IMR-90 (cell line): ENCODE measurements at regions not wholly inside any gene's neighbourhood (a gene's known extent, or its start where the extent isn't known, plus 50 kb on each side); places are given as distances from the start of the nearest gene placed in this dataset.

Experiments
- ATAC-seq: fragments of 200-7000 bp; cut with Tn5 transposase; 2 replicates; pipeline ENCODE4 v1.9.1; 2020; ENCODE audit warnings: low read depth, mild to moderate bottlenecking, moderate library complexity
- BruUV-seq: library from RNA; stranded (reverse); fragments of 400-500 nt; replicated peaks from 2 replicates; lab custom pipeline; 2021; lab: Mats Ljungman, UMichigan
- CTCF ChIA-PET: fragments of 300-600 bp; formaldehyde crosslinking; extraction: SDS; loops from one replicate; lab custom pipeline; 2021; ENCODE audit warnings: antibody characterized with exemption; lab: Yijun Ruan, JAX
- POLR2A ChIA-PET: fragments of 300-600 bp; sonication (Branson Sonifier 250); formaldehyde crosslinking; loops from one replicate; lab custom pipeline; 2022; ENCODE audit warnings: antibody characterized with exemption; ENCODE audit not compliant: unreplicated experiment; lab: Charles Lee
- DNase-seq: peaks from one replicate; pipeline ENCODE4 v3.0.0; 2013
- H2AFZ ChIP-seq: replicated peaks from 2 replicates; pipeline ENCODE3; 2013; ENCODE audit warnings: low read length, mild to moderate bottlenecking; ENCODE audit not compliant: poor library complexity
- H2AK5ac ChIP-seq: 2 replicates; pipeline ENCODE4 v1.6.1; 2013; ENCODE audit warnings: low read depth, low read length, inconsistent platforms
- H2AK9ac ChIP-seq: replicated peaks from 2 replicates; pipeline ENCODE3; 2013; ENCODE audit warnings: mild to moderate bottlenecking, low read depth, low read length, moderate library complexity; ENCODE audit not compliant: poor library complexity
- H2BK120ac ChIP-seq: 2 replicates; pipeline ENCODE4 v1.6.1; 2013; ENCODE audit warnings: low read depth, low read length, inconsistent platforms
- H2BK15ac ChIP-seq: 3 replicates; pipeline ENCODE4 v1.6.1; 2013; ENCODE audit warnings: low read depth, low read length, inconsistent platforms
- H2BK20ac ChIP-seq: 2 replicates; pipeline ENCODE4 v1.6.1; 2013; ENCODE audit warnings: low read depth, mild to moderate bottlenecking, inconsistent platforms, low read length, moderate library complexity
- H2BK5ac ChIP-seq: 2 replicates; pipeline ENCODE4 v1.6.1; 2013; ENCODE audit warnings: mild to moderate bottlenecking, low read depth, low read length, inconsistent platforms; ENCODE audit not compliant: poor library complexity, severe bottlenecking
- H3K14ac ChIP-seq: replicated peaks from 2 replicates; pipeline ENCODE4 v1.6.1; 2013; ENCODE audit warnings: low read depth, low read length, inconsistent platforms
- H3K18ac ChIP-seq: 2 replicates; pipeline ENCODE4 v1.6.1; 2013; ENCODE audit warnings: low read depth, low read length, control low read depth
- H3K23ac ChIP-seq: 2 replicates; pipeline ENCODE4 v1.6.1; 2013; ENCODE audit warnings: low read depth, low read length, inconsistent platforms
- H3K27ac ChIP-seq: 2 replicates; pipeline ENCODE4 v1.5.1; 2013; ENCODE audit warnings: mild to moderate bottlenecking, control low read depth, low read length; ENCODE audit not compliant: insufficient read depth
- H3K27me3 ChIP-seq: 2 replicates; pipeline ENCODE4 v1.6.1; 2013; ENCODE audit warnings: low read length; ENCODE audit not compliant: control insufficient read depth, insufficient read depth
- H3K36me3 ChIP-seq: 2 replicates; pipeline ENCODE4 v1.6.1; 2013; ENCODE audit warnings: low read length, mixed read lengths; ENCODE audit not compliant: control insufficient read depth, insufficient read depth
- H3K4ac ChIP-seq: 2 replicates; pipeline ENCODE4 v1.6.1; 2013; ENCODE audit warnings: low read depth, low read length, inconsistent platforms
- H3K4me1 ChIP-seq: 2 replicates; pipeline ENCODE4 v1.6.1; 2013; ENCODE audit warnings: low read length, mixed read lengths; ENCODE audit not compliant: control insufficient read depth, insufficient read depth
- H3K4me2 ChIP-seq: 2 replicates; pipeline ENCODE4 v1.6.1; 2013; ENCODE audit warnings: low read depth, mild to moderate bottlenecking, control low read depth, low read length, moderate library complexity
- H3K4me3 ChIP-seq: 2 replicates; pipeline ENCODE4 v1.5.1; 2013; ENCODE audit warnings: low read depth, mild to moderate bottlenecking, control low read depth, low read length, moderate library complexity; ENCODE audit not compliant: insufficient read depth
- H3K56ac ChIP-seq: 2 replicates; pipeline ENCODE4 v1.6.1; 2013; ENCODE audit warnings: low read length, inconsistent platforms; ENCODE audit not compliant: insufficient read depth; ENCODE audit errors: extremely low read depth
- H3K79me1 ChIP-seq, 2 experiments: 2 replicates each; pipeline ENCODE4 v1.6.1; 2013; ENCODE audit warnings: low read length in 2 of 2, inconsistent platforms in 1 of 2, low read depth in 1 of 2
- H3K9ac ChIP-seq: 2 replicates; pipeline ENCODE4 v1.6.1; 2013; ENCODE audit warnings: low read depth, low read length, control low read depth
- H3K9me1 ChIP-seq: 2 replicates; pipeline ENCODE4 v1.6.1; 2013; ENCODE audit warnings: low read length, inconsistent platforms; ENCODE audit not compliant: insufficient read depth
- H3K9me3 ChIP-seq: 2 replicates; pipeline ENCODE4 v1.6.1; 2013; ENCODE audit warnings: low read length; ENCODE audit not compliant: control insufficient read depth, insufficient read depth
- H4K20me1 ChIP-seq: 2 replicates; pipeline ENCODE4 v1.6.1; 2013; ENCODE audit warnings: low read length, inconsistent platforms; ENCODE audit not compliant: insufficient read depth
- H4K5ac ChIP-seq: 2 replicates; pipeline ENCODE4 v1.6.1; 2013; ENCODE audit warnings: mild to moderate bottlenecking, low read depth, low read length, control low read depth
- H4K8ac ChIP-seq, 2 experiments: 2 replicates each; pipeline ENCODE4 v1.6.1; 2013; ENCODE audit warnings: low read depth in 2 of 2, low read length in 2 of 2, control low read depth in 1 of 2, inconsistent platforms in 1 of 2
- H4K91ac ChIP-seq: 2 replicates; pipeline ENCODE4 v1.6.1; 2013; ENCODE audit warnings: low read depth, low read length, inconsistent platforms; ENCODE audit not compliant: insufficient read depth
- FOS ChIP-seq: fragments of 150-350 bp; IDR thresholded peaks from 2 replicates; pipeline ENCODE4 v1.6.1; 2016; ENCODE audit warnings: low read depth, low read length
- MAFK ChIP-seq: IDR thresholded peaks from 2 replicates; pipeline ENCODE4 v1.6.1; 2012; ENCODE audit warnings: low read depth, low read length, improper control_type of control experiment
- MXI1 ChIP-seq: IDR thresholded peaks from 2 replicates; pipeline ENCODE4 v1.6.1; 2012; ENCODE audit warnings: low read depth, mild to moderate bottlenecking, low read length, moderate library complexity, borderline replicate concordance
- RCOR1 ChIP-seq: IDR thresholded peaks from 2 replicates; pipeline ENCODE4 v1.6.1; 2012; ENCODE audit warnings: mild to moderate bottlenecking, low read length, improper control_type of control experiment; ENCODE audit not compliant: insufficient replicate concordance
- RFX5 ChIP-seq: IDR thresholded peaks from 2 replicates; pipeline ENCODE4 v1.8.0; 2012; ENCODE audit warnings: low read depth, mild to moderate bottlenecking, low read length, moderate library complexity
- USF2 ChIP-seq: fragments of 150-350 bp; IDR thresholded peaks from 2 replicates; pipeline ENCODE4 v1.6.1; 2017; ENCODE audit warnings: mild to moderate bottlenecking, antibody characterized with exemption, low read length, low read depth
- WGBS, 2 experiments: methylation state at CpG; one replicate each; pipeline versions ENCODE4 v1.1.5 to v1.1.7; 2013; ENCODE audit warnings: missing lambda C conversion rate in 2 of 2; ENCODE audit not compliant: insufficient read length in 1 of 2; ENCODE audit errors: extremely low coverage in 2 of 2; 5-methylcytosine and 5-hydroxymethylcytosine counted together
- dilution Hi-C: fragments of 300-500 bp; cut with HindIII; formaldehyde crosslinking; loops from one replicate; pipeline ENCODE4 v1.14.3; 2018; ENCODE audit warnings: low sequenced_read_pairs; ENCODE audit not compliant: unreplicated experiment
- in situ Hi-C: fragments of 300-500 bp; cut with MboI; formaldehyde crosslinking; loops from 3 replicates; pipeline ENCODE4 v1.14.3; 2019; ENCODE audit warnings: low sequenced_read_pairs, inconsistent platforms, mixed read lengths
- intact Hi-C: fragments of 100-400 bp; cut with micrococcal nuclease; formaldehyde crosslinking; loops from 2 replicates; pipeline ENCODE4 v1.10.0; 2022

GRCh38 chr1:38098101-38098847 is 51.7 kb upstream of the POU3F1 start:
- peaks cover 15% of the 10 kb centered on the region for H3K27me3 ChIP-seq
- no peak overlapping the region for H4K91ac ChIP-seq
- no peak overlapping the region for H2BK5ac ChIP-seq
- DNase-seq (no peak), ATAC-seq (no peak)
- H2AK5ac ChIP-seq = no peak overlapping the region
- in situ Hi-C loops (no loop called here), intact Hi-C loops (no loop called here), dilution Hi-C loops (no loop called here)
- H3K36me3 ChIP-seq = no peaks in the 10 kb centered on the region
- H2BK120ac ChIP-seq = no peak overlapping the region
- no peak overlapping the region for H3K14ac ChIP-seq
- no peak overlapping the region for H3K18ac ChIP-seq
- no peak overlapping the region for H3K4ac ChIP-seq
- 61% methylated on average over 5 of the region's 18 CpGs; no CpG with 5 or more reads in 1 of the 2 experiments for WGBS, 2 experiments
- no peak overlapping the region for H2BK20ac ChIP-seq
- no peaks in the 10 kb centered on the region for H3K4me1 ChIP-seq
- no peak overlapping the region for H3K23ac ChIP-seq
- no peak overlapping the region for H4K5ac ChIP-seq
- H3K9me3 ChIP-seq = no peaks in the 10 kb centered on the region
- no peaks in the 10 kb centered on the region for H4K20me1 ChIP-seq
- H3K4me2 ChIP-seq = no peak overlapping the region
- H2AK9ac ChIP-seq = no peak overlapping the region
- no peak overlapping the region for H3K56ac ChIP-seq
- TF ChIP-seq RCOR1 (no peak), FOS (no peak), MXI1 (no peak), MAFK (no peak), RFX5 (no peak), USF2 (no peak)
- no peaks in the 10 kb centered on the region for H3K9me1 ChIP-seq
- no peak overlapping the region for H3K9ac ChIP-seq
- H2AFZ ChIP-seq = no peak overlapping the region
- ChIA-PET POLR2A (no interaction called here), CTCF (no interaction called here)
- BruUV-seq = no TSS peak
- H3K4me3 ChIP-seq = no peak overlapping the region
- H3K79me1 ChIP-seq = no peaks in the 10 kb centered on the region
- no peak overlapping the region for H2BK15ac ChIP-seq
- H3K27ac ChIP-seq = no peak overlapping the region
- H4K8ac ChIP-seq = no peak overlapping the region
